DMS 273 (cell line): ENCODE measurements at regions not wholly inside any gene's neighbourhood (a gene's known extent, or its start where the extent isn't known, plus 50 kb on each side); places are given as distances from the start of the nearest gene placed in this dataset.
"Not testable (repeated sequence)": the region's sequence is repeated elsewhere in the genome, so short reads cannot be mapped to it uniquely, and the experiment has no call there.

Experiments used
- DNase-seq: peaks from one replicate; lab custom pipeline; 2025; ENCODE audit not compliant: unreplicated experiment; lab: John Stamatoyannopoulos, UW

DNA sequence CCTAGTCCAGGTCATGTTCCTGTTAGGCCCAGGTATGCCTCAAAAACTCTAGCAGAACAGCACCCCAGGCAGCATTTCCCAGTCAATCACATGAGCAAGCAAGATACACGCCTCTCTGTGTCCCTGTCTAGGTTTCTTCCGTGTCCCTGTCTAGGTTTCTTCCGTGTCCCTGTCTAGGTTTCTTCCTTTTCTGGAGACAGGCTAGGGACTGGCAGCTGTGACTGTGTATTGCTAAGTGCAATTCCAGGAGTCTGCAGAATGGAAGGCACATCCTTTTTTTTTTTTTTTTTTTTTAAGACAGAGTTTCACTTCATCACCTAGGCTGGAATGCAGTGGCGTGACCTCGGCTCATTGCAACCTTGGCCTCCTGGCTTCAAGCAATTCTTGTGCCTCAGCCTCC lies 77.6 kb downstream of the SETD4 start:
- DNase-seq: no peak

DNA sequence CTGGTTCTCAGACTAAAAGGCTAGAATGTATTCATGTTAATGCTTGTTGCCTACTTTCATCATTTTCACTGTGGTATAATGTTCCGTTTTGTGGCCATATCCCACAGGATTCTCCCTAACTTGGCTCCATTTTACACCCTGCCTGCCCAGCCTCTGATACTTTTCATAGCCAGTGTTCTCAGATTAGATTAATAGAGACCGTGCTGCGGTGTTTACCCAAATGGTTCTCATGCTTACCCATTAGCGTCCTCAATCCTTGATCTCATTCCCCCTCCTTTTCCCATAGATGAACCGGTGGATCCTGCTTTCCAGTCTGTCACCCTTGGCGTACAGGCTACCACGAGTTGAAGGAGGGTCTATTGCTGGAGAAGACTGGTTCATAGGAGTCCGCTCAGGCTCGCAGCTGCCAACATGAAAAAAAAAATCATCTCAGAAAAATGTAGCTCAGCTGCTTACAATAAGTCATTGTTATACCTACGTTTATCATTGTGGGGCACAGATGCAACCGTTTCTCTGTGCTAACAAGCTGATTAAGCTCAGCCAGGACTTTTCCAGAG lies 78.7 kb downstream of the SETD4 start:
- no peak for DNase-seq

DNA sequence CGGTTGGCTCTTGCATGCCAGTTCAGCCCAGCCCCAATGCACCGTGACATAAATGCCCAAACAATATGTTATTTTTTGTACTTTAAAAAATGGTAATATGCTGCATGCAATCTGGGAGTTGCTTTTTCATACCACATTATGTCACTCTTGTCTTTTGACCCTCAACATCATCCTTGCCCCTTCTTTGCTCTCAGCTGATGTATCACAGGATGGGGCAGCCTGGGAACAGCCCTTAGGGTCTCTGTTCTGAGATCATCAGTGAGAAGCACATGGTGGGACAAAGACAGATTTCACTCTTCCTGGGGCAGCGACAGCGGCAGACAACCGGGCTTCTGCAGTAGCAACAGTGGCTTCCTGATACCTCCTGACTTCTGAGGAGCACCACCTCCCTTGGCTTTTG lies 79.5 kb downstream of the SETD4 start:
- no peak for DNase-seq

DNA sequence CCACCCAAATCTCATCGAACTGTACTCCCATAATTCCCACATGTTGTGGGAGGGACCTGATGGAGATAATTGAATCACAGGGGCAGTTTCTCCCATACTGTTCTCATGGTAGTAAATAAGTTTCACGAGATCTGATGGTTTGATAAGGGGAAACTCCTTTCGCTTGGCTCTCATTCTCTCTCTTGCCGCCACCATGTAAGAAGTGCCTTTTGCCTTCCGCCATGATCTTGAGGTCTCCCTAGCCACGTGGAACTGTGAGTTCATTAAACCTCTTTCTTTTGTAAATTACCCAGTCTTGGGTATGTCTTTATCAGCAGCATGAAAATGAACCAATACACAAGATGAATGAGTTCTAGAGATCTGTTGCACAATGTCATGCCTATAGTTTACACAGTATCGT lies 82.5 kb downstream of the SETD4 start:
- not testable (repeated sequence) for DNase-seq

DNA sequence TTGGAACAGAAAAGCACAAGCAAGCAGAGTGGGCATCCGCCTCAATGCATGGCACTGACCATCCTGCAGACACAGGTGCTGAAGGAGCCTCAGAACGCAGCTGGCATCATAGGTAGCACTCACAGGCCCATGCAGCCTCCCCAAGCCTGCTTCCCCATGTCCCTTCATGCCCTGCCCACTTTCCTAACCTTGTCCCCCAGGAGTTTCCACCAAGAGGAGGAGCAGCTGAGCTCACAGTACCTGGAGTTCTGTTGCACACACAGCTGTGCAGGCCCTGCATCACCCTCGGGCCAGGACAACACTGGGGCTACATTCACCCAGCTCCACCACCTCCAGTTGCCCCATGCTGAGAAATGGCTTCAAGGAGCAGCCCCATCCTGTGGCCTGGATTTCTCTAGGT lies 83.4 kb downstream of the SETD4 start:
- no peak for DNase-seq

DNA sequence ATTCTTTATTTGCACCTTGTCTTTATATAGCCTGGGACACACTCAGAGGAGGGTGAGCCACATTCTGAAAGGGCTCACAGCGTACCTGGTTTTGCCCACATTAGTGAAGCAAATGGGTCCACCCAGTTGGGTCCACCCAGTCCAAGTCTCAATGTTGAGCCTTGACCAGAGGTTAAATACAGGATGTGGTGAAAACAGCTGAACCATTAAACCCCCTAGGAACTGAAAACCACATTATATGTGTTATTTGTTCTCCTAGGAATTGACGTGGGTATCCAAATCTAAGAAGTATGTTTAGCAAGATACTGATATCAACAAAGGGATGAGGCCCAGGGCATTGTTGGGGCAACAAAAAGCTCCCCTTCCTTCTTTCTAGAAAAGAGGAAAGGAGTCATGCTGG lies 83.8 kb downstream of the SETD4 start:
- no peak for DNase-seq

DNA sequence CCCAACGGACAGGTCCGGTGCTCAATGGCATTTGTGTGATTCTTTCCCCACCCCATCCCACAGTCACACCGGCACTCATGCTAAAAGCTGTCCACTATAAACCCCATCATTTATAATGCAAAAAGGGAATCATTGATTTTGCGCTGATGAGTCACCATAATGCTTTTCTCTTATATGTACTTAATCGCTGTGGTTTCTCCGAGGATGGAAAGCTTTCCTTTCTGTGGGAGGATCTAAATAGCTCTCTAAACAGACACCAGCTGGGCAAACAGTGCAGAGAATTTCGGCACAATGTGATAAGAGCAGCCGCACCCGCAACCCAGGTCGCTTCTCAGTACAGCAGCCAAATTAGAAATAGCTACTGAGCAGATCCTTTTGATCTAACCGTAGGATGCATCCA lies 85.6 kb downstream of the SETD4 start:
- no peak for DNase-seq

DNA sequence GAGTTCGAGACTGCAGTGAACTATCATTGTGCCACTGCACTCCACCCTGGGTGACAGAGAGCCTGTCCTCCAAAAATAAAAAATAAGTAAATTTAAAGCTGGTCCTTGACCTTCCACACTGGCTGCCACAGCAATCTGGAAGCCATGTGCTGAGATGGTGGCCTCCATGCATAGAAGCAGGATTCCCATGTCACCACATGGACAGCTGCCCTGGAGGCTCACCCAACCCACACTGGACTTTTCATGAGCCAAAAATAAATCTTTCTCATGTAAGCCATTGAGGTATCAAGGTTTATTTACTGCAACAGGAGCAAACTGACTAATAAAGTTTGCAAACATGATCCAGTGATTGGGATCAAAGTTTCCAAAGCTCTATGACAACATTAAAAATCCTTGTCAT lies 88.5 kb downstream of the SETD4 start:
- no peak for DNase-seq

DNA sequence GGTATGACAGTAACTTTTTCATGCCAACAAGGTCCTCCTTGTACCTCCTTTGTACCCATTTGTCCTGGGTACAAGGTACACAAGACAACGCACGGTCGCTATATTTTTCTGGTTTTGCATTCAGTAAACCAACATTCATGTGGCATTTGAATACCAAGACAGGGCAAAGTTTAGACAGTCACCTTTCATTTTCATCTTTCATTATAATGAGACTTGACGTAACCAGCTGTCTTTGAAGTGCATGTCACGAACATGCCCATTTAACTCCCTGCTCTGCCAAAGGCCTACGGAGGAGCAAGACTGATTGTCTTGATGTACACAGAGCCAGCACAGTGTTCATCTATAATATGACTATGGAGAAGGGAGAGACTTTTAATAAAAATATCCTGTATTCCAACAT lies 91.0 kb downstream of the SETD4 start:
- DNase-seq: no peak

DNA sequence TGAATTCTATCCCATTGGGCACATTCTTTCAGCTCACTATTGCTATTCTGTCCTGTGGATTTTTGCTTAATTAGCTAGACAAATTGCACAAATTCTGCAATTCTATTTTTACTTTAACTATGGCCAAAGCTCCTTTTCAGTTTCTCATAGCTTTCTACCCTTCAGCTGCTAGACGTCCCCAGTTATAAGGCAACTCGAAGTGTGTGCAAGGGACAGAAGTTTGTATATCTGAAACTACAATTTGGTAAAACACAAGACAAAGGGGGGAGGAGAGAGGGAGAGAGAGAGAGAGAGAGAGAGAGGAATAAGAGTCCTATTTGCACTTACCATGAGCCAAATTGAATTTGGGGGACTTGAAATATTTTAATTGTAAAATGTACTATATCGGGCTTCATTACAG lies 91.8 kb downstream of the SETD4 start:
- no peak for DNase-seq

DNA sequence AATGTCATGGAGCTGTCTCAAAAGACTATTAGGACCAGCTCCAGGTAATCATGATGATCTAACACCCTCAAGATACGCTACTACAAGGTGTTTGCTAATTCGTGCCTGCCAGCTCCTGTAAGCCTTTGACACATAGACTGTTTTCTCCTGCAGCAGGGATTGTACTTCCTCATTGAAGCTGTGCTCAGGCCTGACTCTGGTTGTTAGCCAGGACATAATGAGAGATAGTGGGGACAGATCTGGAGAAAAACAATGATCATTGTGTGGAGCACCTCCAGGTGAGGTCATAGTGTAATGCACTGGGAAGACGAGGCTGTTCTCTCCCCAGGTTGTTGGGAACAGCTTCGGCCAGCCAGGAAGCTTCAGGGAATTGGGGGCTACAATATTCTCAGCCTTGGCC lies 94.6 kb downstream of the SETD4 start:
- no peak for DNase-seq

DNA sequence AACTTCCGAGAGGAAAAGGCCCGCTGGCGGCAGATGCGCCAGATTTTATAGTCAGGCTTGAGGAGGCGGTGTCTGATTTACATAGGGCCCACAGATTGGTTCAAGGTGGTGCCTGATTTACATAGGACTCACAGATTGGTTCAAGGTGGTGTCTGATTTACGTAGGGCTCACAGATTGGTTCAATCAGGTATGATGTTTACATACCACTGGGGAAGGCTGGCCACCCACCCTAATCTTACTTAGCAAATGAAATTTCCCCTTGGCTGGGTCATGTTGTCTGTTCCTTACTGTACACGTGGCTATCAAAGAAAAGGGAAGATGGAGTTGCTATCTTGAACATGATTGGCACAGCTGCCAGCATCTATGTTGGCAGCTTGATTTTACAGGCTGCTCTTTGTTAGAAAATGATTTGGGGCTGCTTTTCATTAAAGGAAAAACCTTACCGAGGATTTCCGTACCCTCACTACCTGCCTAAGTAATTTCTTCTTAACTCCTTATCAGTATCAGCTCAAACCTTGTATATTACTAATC lies 96.3 kb downstream of the SETD4 start:
- no peak for DNase-seq

DNA sequence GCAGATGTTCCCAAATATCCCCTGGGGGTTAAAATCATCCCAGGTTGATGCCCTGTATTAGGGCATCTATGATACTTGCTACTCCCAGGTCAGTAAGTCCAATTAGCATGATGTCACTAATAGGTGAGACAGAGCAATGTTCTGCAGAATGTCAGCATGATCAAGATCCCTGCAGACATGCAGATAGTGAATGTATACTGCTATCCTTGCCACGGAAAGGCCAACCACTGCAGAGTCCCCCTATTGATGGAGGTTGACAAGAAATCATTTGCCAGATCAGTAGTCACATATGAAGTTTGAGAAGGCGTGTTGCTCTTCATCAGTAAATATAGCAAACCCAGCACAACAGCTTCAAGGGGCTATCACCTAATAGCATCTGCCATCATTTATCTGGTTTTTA lies 97.4 kb downstream of the SETD4 start:
- DNase-seq: no peak

DNA sequence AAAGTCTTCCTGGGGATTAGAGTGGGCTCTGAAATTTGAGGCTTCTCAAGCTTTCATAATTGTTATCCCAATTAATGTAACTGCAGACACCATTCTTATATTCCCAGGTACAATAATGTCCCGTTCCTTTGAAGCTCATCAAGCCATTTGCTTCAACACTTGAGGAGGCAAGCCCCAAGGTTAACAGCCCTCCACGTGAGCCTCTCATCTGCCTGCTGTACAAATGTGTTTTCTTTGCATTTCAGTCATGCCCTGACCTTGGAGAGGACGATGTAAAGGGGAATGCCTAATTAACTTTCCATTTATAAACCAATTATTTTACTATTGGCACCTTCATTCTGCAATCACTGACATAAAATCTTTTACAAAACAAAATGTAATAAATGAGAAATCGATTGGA lies 106.3 kb downstream of the SETD4 start:
- DNase-seq: no peak

DNA sequence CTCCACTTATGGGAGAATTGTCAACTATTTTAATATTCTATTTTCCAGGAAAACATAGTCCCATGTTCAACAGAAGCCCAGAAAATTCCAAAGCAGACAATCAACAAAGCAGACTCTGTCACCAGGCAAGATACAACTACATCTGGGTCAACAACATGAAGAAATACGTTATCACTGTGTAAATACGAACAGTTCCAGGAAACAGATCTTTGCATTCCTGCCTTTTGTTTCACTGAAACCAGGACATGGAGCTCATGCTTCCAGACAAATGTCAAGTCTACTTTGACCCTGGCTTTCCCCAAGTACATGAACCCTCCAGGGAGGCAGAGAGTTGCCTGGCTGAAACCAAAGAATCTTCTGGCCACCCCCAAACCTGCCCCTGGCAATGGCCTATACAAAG lies 106.7 kb downstream of the SETD4 start:
- no peak for DNase-seq

DNA sequence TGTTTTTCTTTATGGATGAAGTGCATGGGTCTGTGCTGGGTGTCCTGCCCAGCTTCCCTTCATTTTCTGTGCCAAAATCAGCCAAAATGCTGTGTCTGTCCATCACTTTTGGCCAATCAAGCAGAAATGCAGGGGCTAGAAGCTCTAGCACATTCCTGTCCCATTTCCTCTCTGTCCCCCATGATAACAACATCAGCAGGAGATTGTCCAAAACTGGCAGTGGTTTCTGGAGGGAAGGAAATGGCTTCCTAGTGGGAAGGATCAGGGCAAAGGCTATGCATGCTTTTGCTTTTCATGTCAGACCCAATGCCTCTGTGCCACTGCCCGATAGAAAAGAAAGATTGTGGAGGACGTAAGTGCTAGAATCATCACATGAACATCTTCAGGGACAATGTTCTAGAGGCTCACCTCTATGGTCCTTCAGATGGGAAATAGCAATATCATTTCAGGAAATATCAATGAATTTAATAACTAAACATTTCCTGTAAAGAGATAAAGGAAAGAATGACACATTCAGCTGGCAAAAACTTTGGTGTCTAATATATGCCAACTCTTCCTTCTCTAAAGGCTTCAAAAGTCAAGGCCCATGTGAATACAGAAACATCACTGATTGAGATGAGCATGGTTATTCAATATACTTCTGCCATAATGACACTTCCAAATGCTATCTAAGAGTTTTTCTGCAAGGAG lies 107.5 kb downstream of the SETD4 start:
- no peak for DNase-seq

DNA sequence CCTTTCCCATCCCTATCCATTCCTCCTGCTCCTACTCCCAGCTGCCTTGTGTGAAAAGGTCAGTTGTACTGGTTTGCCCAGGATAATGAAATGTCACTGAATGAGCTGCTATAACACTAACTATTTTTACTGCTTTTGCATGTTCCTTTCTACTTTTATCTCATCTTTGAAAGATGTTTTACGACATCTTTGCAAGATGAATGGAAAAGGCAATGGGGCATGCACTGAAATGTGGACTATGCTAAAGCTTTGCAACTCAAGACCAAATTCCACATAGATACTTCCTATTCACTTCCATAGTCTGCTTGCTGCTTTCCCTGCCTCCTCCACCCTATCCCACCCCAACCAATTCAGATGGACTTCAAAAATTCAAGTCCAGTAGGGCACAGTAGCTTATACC lies 111.3 kb downstream of the SETD4 start:
- DNase-seq: no peak

DNA sequence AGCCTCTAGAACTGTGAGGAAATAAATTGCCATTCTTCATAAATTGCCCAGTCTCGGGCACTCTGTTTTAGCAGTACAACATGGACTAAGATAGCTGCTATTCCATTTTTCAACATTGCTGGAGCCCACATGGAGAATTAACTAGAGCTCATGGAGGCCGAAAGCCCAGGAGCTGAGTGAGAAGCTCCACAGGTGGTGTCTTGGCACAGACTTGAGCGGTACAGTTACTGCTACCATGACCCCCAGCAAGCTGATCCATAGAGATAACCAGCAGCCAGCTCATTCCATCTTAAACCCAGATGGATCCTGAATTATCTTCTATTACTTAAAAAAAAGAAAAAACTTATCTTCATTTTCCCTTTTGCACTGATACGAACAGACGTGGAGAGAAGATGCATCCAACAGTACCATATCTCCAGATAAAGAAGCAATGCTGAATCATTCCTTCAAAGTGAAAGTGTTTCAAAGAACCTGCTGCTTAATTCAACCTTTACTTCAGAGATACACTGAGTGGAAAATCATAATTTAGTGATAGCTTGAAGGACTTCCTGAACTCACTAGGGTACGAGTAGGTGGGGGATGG lies 115.1 kb downstream of the SETD4 start:
- no peak for DNase-seq

DNA sequence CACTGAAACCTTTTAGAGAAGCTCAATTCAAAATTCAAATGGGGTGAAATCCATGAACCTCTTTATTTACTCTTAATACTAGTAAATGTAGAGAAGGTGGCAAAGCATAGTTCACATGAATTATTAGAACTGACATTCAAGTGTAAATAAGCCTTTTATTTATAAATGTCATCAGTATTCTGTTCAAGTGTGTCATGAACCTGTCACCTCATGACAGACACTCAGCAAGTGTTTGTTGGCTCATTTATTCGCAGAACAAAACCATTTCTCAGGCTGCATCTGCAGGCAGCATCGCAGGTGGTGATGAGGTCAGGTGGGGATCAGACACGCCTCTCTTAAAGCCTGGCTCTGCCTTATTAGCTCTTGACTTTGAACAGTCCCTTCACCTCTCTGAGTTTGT lies 116.6 kb downstream of the SETD4 start:
- DNase-seq: no peak

DNA sequence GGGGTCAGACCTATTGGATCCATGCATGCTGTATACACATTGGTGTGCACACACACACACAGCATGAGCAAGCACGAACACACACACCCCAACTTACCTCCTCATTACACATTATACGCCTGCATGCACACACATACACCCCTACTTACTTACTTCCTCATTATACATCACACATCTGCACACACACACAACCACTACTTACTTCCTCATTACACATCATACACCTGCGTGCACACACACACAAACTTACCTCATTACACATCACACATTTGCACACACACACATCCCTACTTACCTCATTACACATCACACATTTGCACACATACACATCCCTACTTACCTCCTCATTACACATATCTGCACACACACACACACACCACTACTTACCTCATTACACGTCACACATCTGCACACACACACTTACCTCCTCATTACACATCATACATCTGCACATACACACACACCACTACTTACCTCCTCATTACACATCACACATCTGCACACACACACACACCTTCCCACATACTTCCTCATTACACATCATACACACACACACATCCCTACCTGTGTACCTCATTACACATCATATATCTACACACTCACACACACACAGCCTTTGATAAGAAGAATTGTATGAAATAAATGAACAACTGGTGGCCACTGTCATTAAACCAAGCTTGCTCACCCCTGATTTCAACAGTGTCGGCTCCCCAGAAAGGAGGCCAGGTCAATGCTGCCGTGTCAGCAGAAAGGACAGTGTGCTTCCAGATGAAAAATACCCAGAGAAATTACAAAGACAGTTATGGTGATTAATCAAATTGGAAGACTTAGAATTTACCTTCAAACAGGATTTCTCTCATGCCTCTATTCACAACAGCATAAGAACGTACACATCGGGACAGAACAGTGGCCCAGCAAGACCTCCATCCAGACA lies 117.8 kb downstream of the SETD4 start:
- DNase-seq: no peak

DNA sequence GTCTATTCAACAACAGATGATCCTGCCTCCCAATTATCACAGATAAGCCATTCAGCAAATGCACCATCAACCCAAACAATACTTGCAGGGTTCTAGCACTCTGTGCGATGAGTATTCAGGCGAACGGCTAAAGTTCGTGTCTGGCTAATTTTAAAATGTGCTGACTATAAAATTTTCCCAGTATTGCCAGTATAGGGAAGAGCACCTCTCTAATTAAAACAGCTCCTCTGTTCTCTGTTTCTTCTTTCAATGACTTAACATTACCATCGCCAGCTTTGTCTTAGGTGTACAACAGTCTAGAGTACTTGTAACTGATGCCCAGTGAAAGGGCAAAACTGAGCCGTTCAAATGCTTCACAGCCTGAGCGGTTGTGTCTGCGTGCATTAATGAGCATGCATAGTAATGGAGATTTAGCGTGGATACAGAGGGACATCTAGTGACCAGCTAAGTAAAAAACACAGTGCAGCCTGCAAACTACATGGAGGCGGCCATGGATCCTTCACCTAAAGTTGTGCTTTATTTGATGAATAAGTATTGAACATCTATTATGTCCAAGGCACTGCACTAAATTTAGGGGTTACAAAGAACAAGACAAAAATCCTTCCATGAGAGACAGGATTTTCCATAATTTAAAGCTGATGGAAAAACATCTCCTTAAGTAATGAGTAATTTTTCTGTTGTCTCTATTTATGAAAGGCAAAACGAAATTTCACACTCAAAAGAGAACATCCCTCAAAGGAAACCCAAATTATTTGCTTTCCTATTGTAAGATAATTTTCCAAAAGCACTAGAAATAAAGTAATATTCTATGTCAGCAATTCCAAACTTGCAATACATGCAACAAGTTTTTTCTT lies 120.0 kb downstream of the SETD4 start:
- DNase-seq: peak; percentile 76
